Mesothelial cell of epicardium (in vitro differentiated cells): ENCODE measurements at regions not wholly inside any gene's neighbourhood (a gene's known extent, or its start where the extent isn't known, plus 50 kb on each side); places are given as distances from the start of the nearest gene placed in this dataset.

ENCODE experiments used
- DNase-seq, 2 experiments: peaks; one replicate each; pipeline ENCODE4 v3.0.0; 2021; ENCODE audit warnings: low spot score in 2 of 2; ENCODE audit not compliant: unreplicated experiment in 2 of 2
- H3K27ac Mint-ChIP-seq: 2 replicates; pipeline ENCODE4 v1.8.0; 2021; ENCODE audit warnings: mixed read lengths
- H3K27me3 Mint-ChIP-seq: 2 replicates; pipeline ENCODE4 v1.8.0; 2021; ENCODE audit warnings: low read depth, mixed read lengths
- H3K36me3 Mint-ChIP-seq: 2 replicates; pipeline ENCODE4 v1.8.0; 2021; ENCODE audit warnings: mixed read lengths
- H3K4me1 Mint-ChIP-seq: 2 replicates; pipeline ENCODE4 v1.8.0; 2021; ENCODE audit warnings: mixed read lengths
- H3K4me3 Mint-ChIP-seq: 2 replicates; pipeline ENCODE4 v1.8.0; 2021; ENCODE audit warnings: mild to moderate bottlenecking, moderate library complexity, mixed read lengths
- H3K9me3 Mint-ChIP-seq: 2 replicates; pipeline ENCODE4 v1.8.0; 2021; ENCODE audit warnings: mixed read lengths
- TF ChIP-seq, protein P1 (sequence below): fragments of 200-600 bp; sonication (generic); IDR thresholded peaks from one replicate; pipeline ENCODE4 v1.5.0; 2021; ENCODE audit warnings: antibody characterized with exemption; ENCODE audit not compliant: unreplicated experiment

DNA sequence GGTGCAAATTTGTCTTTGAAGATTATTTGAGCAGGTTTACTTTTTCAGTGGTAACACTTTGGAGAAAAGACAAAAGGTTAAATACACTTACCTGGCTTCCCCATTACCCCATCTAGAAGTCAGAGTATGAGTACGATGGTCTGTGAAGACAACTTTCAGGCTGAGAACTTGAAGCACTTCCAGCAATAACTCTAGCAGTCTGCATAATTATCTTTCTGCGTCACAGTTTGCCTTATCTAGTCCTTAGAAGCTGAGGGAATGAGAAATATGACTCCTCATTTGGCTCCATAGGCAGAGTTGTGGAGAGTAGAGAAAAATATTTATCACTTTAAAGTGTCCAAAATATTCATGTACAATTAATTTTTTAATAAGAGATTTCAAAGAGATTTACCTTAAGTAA is 323.4 kb upstream of the CAMK1G start:
- Mint-ChIP-seq H3K27me3 (no peaks in the 10 kb centered on the region), H3K36me3 (peaks cover 4% of the 10 kb centered on the region)

DNA sequence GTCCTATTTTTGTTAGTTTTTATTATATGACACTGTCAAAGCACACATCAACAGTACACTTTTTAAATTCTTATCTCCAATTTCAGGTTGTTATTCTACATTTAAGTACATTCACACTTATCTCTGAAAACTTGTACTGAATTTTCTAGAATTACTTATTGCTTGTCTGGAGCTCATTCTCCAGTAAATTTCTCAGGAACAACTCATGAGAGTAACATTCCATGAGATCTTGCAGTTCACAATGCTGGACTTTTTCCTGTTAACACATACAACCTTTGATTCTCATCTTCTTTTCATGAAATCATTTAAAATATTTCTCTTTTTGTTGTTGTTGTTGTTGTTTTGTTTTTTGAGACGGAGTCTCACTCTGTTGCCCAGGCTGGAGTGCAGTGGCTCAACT is 320.9 kb upstream of the CAMK1G start:
- Mint-ChIP-seq H3K27ac (no peak overlapping the region), H3K4me1 (peaks cover 26% of the 10 kb centered on the region), H3K9me3 (peaks cover 18% of the 10 kb centered on the region), H3K27me3 (no peaks in the 10 kb centered on the region), H3K36me3 (peaks cover 3% of the 10 kb centered on the region), H3K4me3 (no peak overlapping the region)
- TF ChIP-seq, protein P1, sequence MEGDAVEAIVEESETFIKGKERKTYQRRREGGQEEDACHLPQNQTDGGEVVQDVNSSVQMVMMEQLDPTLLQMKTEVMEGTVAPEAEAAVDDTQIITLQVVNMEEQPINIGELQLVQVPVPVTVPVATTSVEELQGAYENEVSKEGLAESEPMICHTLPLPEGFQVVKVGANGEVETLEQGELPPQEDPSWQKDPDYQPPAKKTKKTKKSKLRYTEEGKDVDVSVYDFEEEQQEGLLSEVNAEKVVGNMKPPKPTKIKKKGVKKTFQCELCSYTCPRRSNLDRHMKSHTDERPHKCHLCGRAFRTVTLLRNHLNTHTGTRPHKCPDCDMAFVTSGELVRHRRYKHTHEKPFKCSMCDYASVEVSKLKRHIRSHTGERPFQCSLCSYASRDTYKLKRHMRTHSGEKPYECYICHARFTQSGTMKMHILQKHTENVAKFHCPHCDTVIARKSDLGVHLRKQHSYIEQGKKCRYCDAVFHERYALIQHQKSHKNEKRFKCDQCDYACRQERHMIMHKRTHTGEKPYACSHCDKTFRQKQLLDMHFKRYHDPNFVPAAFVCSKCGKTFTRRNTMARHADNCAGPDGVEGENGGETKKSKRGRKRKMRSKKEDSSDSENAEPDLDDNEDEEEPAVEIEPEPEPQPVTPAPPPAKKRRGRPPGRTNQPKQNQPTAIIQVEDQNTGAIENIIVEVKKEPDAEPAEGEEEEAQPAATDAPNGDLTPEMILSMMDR: no peak
- DNase-seq: no peak

More for the DNA sequence above, 323.4 kb upstream of the CAMK1G start:
- DNase-seq: no peak
- Mint-ChIP-seq H3K9me3 (peaks cover 28% of the 10 kb centered on the region), H3K27ac (no peak overlapping the region), H3K4me1 (peaks cover 4% of the 10 kb centered on the region), H3K4me3 (no peak overlapping the region)
- TF ChIP-seq, protein P1: no peak

DNA sequence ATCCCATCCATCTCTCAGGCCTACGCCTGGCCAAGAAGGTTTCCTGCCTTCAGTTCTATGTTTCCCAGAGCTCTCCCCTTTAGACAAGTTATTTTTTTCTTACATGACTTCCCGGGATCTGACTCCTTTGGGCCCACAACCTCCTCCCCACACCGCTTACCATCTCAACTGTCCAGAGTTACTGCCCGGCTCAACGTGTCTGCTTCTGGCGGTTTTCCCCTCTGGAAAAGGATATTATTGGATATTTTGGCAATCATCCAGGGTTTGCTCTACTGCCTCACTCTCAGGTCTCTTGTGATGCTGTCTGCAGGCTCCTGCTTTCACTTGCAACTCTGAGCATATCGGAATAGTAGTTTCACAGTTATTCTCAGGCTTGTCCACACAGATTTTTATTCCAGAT is 318.2 kb upstream of the CAMK1G start:
- no peaks in the 10 kb centered on the region for H3K36me3 Mint-ChIP-seq
- peaks cover 4% of the 10 kb centered on the region for H3K9me3 Mint-ChIP-seq
- DNase-seq: no peak
- H3K27me3 Mint-ChIP-seq: no peaks in the 10 kb centered on the region
- peak overlapping the region; percentile 17 for H3K27ac Mint-ChIP-seq
- H3K4me1 Mint-ChIP-seq: peaks cover 38% of the 10 kb centered on the region
- no peak overlapping the region for H3K4me3 Mint-ChIP-seq
- TF ChIP-seq, protein P1: no peak

DNA sequence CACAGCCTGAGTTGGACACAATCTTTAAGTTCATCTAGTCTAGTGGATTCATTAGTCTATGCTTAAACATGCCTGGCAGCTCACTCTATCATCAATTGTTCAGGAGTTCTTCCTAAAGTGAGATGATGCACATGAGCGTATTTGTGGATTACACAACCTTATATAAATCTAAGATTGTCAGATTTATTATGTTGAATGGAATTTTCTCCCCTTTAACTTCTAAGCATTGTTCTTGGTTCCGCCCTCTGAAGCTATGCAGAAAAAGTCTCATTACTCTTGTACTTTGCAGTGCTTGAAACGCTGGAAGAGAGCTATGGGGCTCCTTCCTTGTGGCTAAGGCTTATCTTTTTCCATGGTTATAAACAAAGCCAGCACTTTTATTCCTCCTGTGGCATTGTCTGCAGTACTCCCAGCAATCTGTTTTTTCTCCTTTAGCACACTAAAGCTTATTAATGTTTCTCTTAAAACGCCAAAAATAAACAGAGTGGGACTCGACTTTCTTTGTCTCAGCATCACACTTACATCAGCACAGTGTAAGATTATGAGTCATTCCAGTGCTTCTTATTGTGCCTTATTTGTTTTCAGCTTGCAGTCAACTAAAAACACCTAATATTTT is 316.8 kb upstream of the CAMK1G start:
- H3K36me3 Mint-ChIP-seq: no peaks in the 10 kb centered on the region

DNA sequence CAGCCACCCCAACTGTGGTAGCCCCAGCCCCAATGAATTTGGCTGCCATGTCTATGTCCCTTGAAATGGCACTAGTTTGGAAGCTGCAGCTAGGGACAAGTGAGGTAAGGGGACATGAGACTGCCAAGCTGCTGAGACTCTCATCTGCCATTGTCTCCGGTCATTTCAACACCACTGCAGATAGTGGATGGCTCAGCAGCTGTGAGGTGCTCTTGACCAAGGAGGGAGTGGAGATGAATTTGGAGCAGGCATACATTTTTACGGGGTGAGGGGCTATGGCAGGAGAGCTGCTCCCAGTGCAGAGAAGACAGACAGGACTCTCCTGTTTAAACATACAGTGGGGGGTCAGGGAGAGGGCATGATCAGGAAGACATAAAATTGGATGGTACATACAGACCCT is 315.5 kb upstream of the CAMK1G start:
- TF ChIP-seq, protein P1: no peak
- no peaks in the 10 kb centered on the region for H3K36me3 Mint-ChIP-seq
- no peak overlapping the region for H3K27ac Mint-ChIP-seq
- H3K4me1 Mint-ChIP-seq: peaks cover 38% of the 10 kb centered on the region
- no peaks in the 10 kb centered on the region for H3K27me3 Mint-ChIP-seq
- H3K9me3 Mint-ChIP-seq: peaks cover 8% of the 10 kb centered on the region
- no peak for DNase-seq
- H3K4me3 Mint-ChIP-seq: no peak overlapping the region

More for the DNA sequence above, 316.8 kb upstream of the CAMK1G start:
- TF ChIP-seq, protein P1: no peak
- peaks cover 12% of the 10 kb centered on the region for H3K9me3 Mint-ChIP-seq
- H3K27me3 Mint-ChIP-seq: no peaks in the 10 kb centered on the region
- no peak for DNase-seq
- H3K27ac Mint-ChIP-seq: peak overlapping the region; percentile 89
- peaks cover 38% of the 10 kb centered on the region for H3K4me1 Mint-ChIP-seq
- H3K4me3 Mint-ChIP-seq: no peak overlapping the region

DNA sequence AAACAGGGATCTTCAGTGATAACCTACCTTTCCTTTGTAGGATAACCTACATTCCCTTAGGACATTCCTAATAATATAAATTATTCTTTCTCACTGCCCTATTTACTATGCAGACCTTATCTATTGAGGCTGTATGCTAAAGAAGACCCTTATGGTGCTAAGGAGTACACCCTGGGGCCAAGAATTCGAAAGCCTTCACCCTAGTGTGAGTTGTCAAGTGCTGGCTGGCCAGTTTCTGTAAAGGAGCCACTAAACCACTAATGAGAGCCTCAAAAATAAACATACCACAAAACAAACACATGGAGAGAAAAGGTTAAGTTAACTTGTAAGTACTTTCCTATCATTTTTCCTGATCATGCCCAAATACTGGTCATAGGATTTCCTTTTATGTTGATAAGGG is 315.0 kb upstream of the CAMK1G start:
- Mint-ChIP-seq H3K27ac (no peak overlapping the region), H3K9me3 (peaks cover 8% of the 10 kb centered on the region), H3K4me3 (no peak overlapping the region), H3K27me3 (no peaks in the 10 kb centered on the region), H3K36me3 (no peaks in the 10 kb centered on the region), H3K4me1 (peaks cover 38% of the 10 kb centered on the region)
- no peak for DNase-seq
- TF ChIP-seq, protein P1: no peak
